Spleen (tissue), 11 donors: ENCODE measurements at regions not wholly inside any gene's neighbourhood (a gene's known extent, or its start where the extent isn't known, plus 50 kb on each side); places are given as distances from the start of the nearest gene placed in this dataset.

ENCODE experiments used
- DNase-seq: peaks from one replicate; pipeline ENCODE4 v3.0.0-alpha.2; 2020
- H3K27ac ChIP-seq, 8 donors: fragments of 200-600 bp; sonication (generic) in 7 of 8; 1 replicate in 4 of 8; 2 replicates in 4 of 8; pipeline versions ENCODE4 v1.5.0 to v1.8.0; 2016 to 2021; ENCODE audit warnings: inconsistent platforms in 4 of 8, mild to moderate bottlenecking in 4 of 8, moderate library complexity in 1 of 8
- H3K27me3 ChIP-seq, 7 donors: fragments of 200-600 bp; sonication (generic) in 6 of 7; replicated peaks in 1 of 7; 1 replicate in 4 of 7; 2 replicates in 3 of 7; pipeline versions ENCODE4 v1.5.0 to v1.8.0; 2016 to 2021; ENCODE audit warnings: inconsistent platforms in 3 of 7, mild to moderate bottlenecking in 1 of 7
- H3K36me3 ChIP-seq, 6 donors: fragments of 200-600 bp; sonication (generic) in 5 of 6; 1 replicate in 4 of 6; 2 replicates in 2 of 6; pipeline versions ENCODE4 v1.5.0 to v1.8.0; 2016 to 2021; ENCODE audit warnings: inconsistent platforms in 2 of 6
- H3K4me1 ChIP-seq, 6 donors: fragments of 200-600 bp; sonication (generic) in 5 of 6; 1 replicate in 3 of 6; 2 replicates in 3 of 6; pipeline versions ENCODE4 v1.5.0 to v1.8.0; 2016 to 2021; ENCODE audit warnings: inconsistent platforms in 3 of 6
- H3K4me3 ChIP-seq, 8 donors: fragments of 200-600 bp; sonication (generic) in 7 of 8; 1 replicate in 4 of 8; 2 replicates in 4 of 8; pipeline versions ENCODE4 v1.5.0 to v1.8.0; 2016 to 2021; ENCODE audit warnings: inconsistent platforms in 4 of 8, mild to moderate bottlenecking in 4 of 8, moderate library complexity in 2 of 8
- H3K9me3 ChIP-seq, 8 donors: fragments of 200-600 bp; sonication (generic) in 7 of 8; 1 replicate in 4 of 8; 2 replicates in 4 of 8; pipeline versions ENCODE4 v1.5.0 to v1.8.0; 2016 to 2021; ENCODE audit warnings: inconsistent platforms in 4 of 8
- POLR2A ChIP-seq, 3 donors: fragments of 450-650 bp; IDR thresholded peaks; one replicate each; pipeline ENCODE4 v1.5.1; 2017; ENCODE audit warnings: antibody characterized with exemption in 3 of 3, mild to moderate bottlenecking in 1 of 3
- POLR2AphosphoS5 ChIP-seq, 3 donors: sonication (generic); formaldehyde crosslinking; IDR thresholded peaks; one replicate each; pipeline ENCODE4 v1.5.1; 2017; ENCODE audit warnings: antibody characterized with exemption in 3 of 3
- WGBS, 5 donors: extraction: QIAGEN DNeasy Blood & Tissue Kit in 3 of 5; methylation state at CpG; one replicate each; pipeline versions ENCODE4 v1.1.5 to v1.1.7; 2013 to 2018; 5-methylcytosine and 5-hydroxymethylcytosine counted together
- intact Hi-C: fragments of 100-400 bp; cut with DNase I; formaldehyde crosslinking; loops from one replicate; pipeline ENCODE4 v1.15.0; 2023; ENCODE audit warnings: low total_unique reads
- TF ChIP-seq, protein P1 (sequence below), 11 experiments: fragments of 200-600 bp in 7 of 11; fragments of 450-650 bp in 4 of 11; sonication (generic) in 4 of 11; IDR thresholded peaks in 8 of 11; conservative IDR thresholded peaks in 3 of 11; 1 replicate in 7 of 11; 2 replicates in 4 of 11; pipeline versions ENCODE4 v1.4.0 to v1.8.0; 2016 to 2021; ENCODE audit warnings: antibody characterized with exemption in 11 of 11, inconsistent platforms in 4 of 11, mild to moderate bottlenecking in 1 of 11
- donor health status: healthy with polysubstance abuse.
- donor health status: DM: no; HTN: no; CAD: no; lungs with moderate emphysema.
- donor health status: DM: no; HTN: no; CAD: no.
- donor health status: Bipolar disorder and iron deficiency.
- donor health status: healthy.
- donor health status: DM: no; HTN: no; CAD: no.
- donor health status: DM: yes; HTN: yes; CAD: no.

DNA sequence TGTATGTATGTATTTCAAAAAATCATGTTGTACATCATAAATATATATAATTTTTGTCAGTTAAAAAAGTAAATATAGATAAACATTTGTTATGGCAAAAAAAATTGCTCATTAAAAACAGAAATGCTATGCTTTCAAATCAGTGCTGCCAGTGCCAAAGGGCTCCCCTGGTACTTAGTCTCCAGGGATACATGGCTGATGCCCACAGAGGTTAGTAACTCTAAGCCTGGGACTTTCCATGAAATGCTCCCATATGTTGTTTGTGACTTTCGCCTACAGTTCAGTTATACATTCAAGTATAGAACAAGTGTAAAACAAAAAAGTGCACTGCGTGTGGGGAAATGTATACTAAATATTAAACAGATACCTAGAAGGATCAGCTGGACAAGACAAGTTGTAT is 104.0 kb downstream of the TENT5A start:
- Histone ChIP-seq H3K9me3 (no peaks in the 10 kb centered on the region), H3K36me3 (no peaks in the 10 kb centered on the region), H3K4me3 (no peak overlapping the region), H3K4me1 (no peaks in the 10 kb centered on the region), H3K27me3 (no peaks in the 10 kb centered on the region), H3K27ac (no peak overlapping the region)
- no peak for TF ChIP-seq POLR2A (IDR thresholded peaks at IDR 0.05)
- TF ChIP-seq, protein P1, sequence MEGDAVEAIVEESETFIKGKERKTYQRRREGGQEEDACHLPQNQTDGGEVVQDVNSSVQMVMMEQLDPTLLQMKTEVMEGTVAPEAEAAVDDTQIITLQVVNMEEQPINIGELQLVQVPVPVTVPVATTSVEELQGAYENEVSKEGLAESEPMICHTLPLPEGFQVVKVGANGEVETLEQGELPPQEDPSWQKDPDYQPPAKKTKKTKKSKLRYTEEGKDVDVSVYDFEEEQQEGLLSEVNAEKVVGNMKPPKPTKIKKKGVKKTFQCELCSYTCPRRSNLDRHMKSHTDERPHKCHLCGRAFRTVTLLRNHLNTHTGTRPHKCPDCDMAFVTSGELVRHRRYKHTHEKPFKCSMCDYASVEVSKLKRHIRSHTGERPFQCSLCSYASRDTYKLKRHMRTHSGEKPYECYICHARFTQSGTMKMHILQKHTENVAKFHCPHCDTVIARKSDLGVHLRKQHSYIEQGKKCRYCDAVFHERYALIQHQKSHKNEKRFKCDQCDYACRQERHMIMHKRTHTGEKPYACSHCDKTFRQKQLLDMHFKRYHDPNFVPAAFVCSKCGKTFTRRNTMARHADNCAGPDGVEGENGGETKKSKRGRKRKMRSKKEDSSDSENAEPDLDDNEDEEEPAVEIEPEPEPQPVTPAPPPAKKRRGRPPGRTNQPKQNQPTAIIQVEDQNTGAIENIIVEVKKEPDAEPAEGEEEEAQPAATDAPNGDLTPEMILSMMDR (IDR thresholded peaks at IDR 0.05 in 8 of 11, conservative IDR thresholded peaks at IDR 0.05 in 3 of 11): no peak
- TF ChIP-seq POLR2AphosphoS5 (IDR thresholded peaks at IDR 0.05): no peak
- no peak for DNase-seq
- 91 to 96% (median 94%) methylated on average over 2 of the region's 2 CpGs for WGBS, 5 donors
- intact Hi-C loops: no loop called here

GRCh38 chr6:81643156-81643555 is 109.3 kb downstream of the TENT5A start:
- H3K36me3 ChIP-seq: no peaks in the 10 kb centered on the region
- intact Hi-C loops: no loop called here
- no peak for DNase-seq

GRCh38 chr6:81640891-81641290 is 111.6 kb downstream of the TENT5A start:
- Histone ChIP-seq H3K27me3 (no peaks in the 10 kb centered on the region), H3K36me3 (no peaks in the 10 kb centered on the region), H3K9me3 (peaks cover 0 to 7% (median 0%) of the 10 kb centered on the region in 8 donors), H3K27ac (no peak overlapping the region), H3K4me3 (no peak overlapping the region), H3K4me1 (no peaks in the 10 kb centered on the region)
- DNase-seq: no peak
- intact Hi-C loops: no loop called here
- TF ChIP-seq, protein P1 (IDR thresholded peaks at IDR 0.05 in 8 of 11, conservative IDR thresholded peaks at IDR 0.05 in 3 of 11): no peak
- TF ChIP-seq POLR2A (IDR thresholded peaks at IDR 0.05): no peak
- TF ChIP-seq POLR2AphosphoS5 (IDR thresholded peaks at IDR 0.05): no peak
- WGBS, 5 donors: 77 to 90% (median 83%) methylated on average over 1 of the region's 1 CpG

More at GRCh38 chr6:81643156-81643555, 109.3 kb downstream of the TENT5A start:
- Histone ChIP-seq H3K4me3 (no peak overlapping the region), H3K9me3 (peaks cover 0 to 7% (median 0%) of the 10 kb centered on the region in 8 donors), H3K27me3 (no peaks in the 10 kb centered on the region), H3K4me1 (no peaks in the 10 kb centered on the region), H3K27ac (no peak overlapping the region)
- TF ChIP-seq, protein P1 (IDR thresholded peaks at IDR 0.05 in 8 of 11, conservative IDR thresholded peaks at IDR 0.05 in 3 of 11): no peak
- no peak for TF ChIP-seq POLR2A (IDR thresholded peaks at IDR 0.05)
- no peak for TF ChIP-seq POLR2AphosphoS5 (IDR thresholded peaks at IDR 0.05)

- DNase-seq: no peak
- Histone ChIP-seq H3K27ac (no peak overlapping the region), H3K9me3 (peaks cover 0 to 7% (median 0%) of the 10 kb centered on the region in 8 donors), H3K36me3 (no peaks in the 10 kb centered on the region), H3K27me3 (no peaks in the 10 kb centered on the region), H3K4me1 (no peaks in the 10 kb centered on the region), H3K4me3 (no peak overlapping the region)
- intact Hi-C loops: no loop called here
- TF ChIP-seq, protein P1 (IDR thresholded peaks at IDR 0.05 in 8 of 11, conservative IDR thresholded peaks at IDR 0.05 in 3 of 11): no peak
- TF ChIP-seq POLR2A (IDR thresholded peaks at IDR 0.05): no peak
- TF ChIP-seq POLR2AphosphoS5 (IDR thresholded peaks at IDR 0.05): no peak
- WGBS, 5 donors: 93 to 96% (median 95%) methylated on average over 4 of the region's 4 CpGs
Measured at GRCh38 chr6:81640126-81640525, 112.4 kb downstream of the TENT5A start.
